Tibial artery (tissue), 4 donors: ENCODE measurements at regions not wholly inside any gene's neighbourhood (a gene's known extent, or its start where the extent isn't known, plus 50 kb on each side); places are given as distances from the start of the nearest gene placed in this dataset.

Experiments used
- DNase-seq, 2 donors: peaks; one replicate each; pipeline ENCODE4 v3.0.0-alpha.2; 2019
- H3K27ac ChIP-seq, 2 donors: fragments of 200-600 bp; sonication (generic) in 1 of 2; 1 replicate in 1 of 2; 2 replicates in 1 of 2; pipeline ENCODE4 v1.5.1; 2018 to 2019; ENCODE audit warnings: mild to moderate bottlenecking in 1 of 2
- H3K27me3 ChIP-seq, 2 donors: fragments of 200-600 bp; sonication (generic) in 1 of 2; one replicate each; pipeline versions ENCODE4 v1.5.1 to v1.6.0; 2016 to 2019
- H3K36me3 ChIP-seq, 3 donors: fragments of 200-600 bp; sonication (generic) in 2 of 3; one replicate each; pipeline ENCODE4 v1.5.1; 2016 to 2019; ENCODE audit warnings: mild to moderate bottlenecking in 2 of 3
- H3K4me1 ChIP-seq, 4 donors: fragments of 200-600 bp; sonication (generic) in 2 of 4; 1 replicate in 3 of 4; 2 replicates in 1 of 4; pipeline ENCODE4 v1.5.1; 2016 to 2019
- H3K4me3 ChIP-seq, 2 donors: fragments of 200-600 bp; sonication (generic) in 1 of 2; 1 replicate in 1 of 2; 2 replicates in 1 of 2; pipeline ENCODE4 v1.5.1; 2018 to 2019; ENCODE audit warnings: mild to moderate bottlenecking in 2 of 2
- H3K9me3 ChIP-seq, 3 donors: fragments of 200-600 bp; sonication (generic) in 1 of 3; one replicate each; pipeline ENCODE4 v1.5.1; 2016 to 2019
- intact Hi-C: fragments of 100-400 bp; cut with DNase I; formaldehyde crosslinking; loops from one replicate; pipeline ENCODE4 v1.15.0; 2023; ENCODE audit warnings: low total_unique reads
- TF ChIP-seq, protein P1 (sequence below), 2 experiments: fragments of 200-600 bp in 1 of 2; fragments of 450-650 bp in 1 of 2; IDR thresholded peaks; one replicate each; pipeline ENCODE4 v1.5.1; 2017 to 2019; ENCODE audit warnings: antibody characterized with exemption in 2 of 2, mild to moderate bottlenecking in 1 of 2, moderate library complexity in 1 of 2

DNA sequence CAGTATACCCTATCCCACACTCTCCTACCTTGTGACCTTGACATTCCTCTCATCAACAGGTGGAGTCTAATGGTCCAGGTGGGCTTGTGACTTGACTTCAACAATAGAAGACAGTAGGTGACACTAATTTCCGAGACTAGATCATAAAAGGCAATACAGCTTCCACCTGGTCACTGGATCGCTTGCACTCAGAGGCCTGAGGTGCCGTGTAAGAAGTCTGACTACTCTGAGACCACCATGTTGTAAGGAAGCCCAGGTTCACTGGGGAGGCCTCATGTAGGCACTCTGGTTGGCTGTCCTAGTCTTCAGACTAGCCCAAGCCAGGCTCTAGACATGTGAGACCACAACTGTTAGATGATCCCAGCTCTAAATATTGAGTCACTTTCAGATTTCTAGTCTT, 370.4 kb downstream of the MID1IP1 start:
- no peaks in the 10 kb centered on the region for H3K36me3 ChIP-seq
- TF ChIP-seq, protein P1, sequence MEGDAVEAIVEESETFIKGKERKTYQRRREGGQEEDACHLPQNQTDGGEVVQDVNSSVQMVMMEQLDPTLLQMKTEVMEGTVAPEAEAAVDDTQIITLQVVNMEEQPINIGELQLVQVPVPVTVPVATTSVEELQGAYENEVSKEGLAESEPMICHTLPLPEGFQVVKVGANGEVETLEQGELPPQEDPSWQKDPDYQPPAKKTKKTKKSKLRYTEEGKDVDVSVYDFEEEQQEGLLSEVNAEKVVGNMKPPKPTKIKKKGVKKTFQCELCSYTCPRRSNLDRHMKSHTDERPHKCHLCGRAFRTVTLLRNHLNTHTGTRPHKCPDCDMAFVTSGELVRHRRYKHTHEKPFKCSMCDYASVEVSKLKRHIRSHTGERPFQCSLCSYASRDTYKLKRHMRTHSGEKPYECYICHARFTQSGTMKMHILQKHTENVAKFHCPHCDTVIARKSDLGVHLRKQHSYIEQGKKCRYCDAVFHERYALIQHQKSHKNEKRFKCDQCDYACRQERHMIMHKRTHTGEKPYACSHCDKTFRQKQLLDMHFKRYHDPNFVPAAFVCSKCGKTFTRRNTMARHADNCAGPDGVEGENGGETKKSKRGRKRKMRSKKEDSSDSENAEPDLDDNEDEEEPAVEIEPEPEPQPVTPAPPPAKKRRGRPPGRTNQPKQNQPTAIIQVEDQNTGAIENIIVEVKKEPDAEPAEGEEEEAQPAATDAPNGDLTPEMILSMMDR (IDR thresholded peaks at IDR 0.05) = no peak
- no peaks in the 10 kb centered on the region for H3K9me3 ChIP-seq

DNA sequence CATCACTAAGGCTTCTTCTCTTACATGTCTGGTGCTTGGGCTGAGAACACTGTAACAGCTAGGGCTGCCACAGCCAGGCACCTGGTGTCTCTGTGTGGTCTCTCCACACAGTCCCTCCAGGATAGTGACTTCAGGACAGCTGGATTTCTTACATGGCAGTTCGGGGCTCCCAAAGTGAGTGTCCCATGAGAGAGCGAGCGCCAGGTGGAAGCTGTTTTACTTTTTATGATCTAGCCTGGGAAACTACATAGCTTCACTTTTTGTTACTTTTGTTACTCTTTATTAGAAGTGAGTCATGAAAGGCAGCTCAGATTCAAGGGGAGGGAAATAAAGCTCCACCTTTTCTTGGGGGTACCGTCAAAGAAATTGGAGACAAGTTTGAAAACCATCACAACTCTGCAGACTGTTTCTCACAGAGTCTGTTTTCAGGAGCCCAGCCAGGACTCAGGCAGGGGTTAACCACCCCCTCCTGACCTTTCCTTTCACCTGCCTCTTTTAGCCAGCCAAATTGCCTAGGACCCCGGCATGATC, 373.0 kb downstream of the MID1IP1 start:
- Histone ChIP-seq H3K4me1 (no peaks in the 10 kb centered on the region), H3K27me3 (no peaks in the 10 kb centered on the region), H3K4me3 (no peak overlapping the region), H3K9me3 (no peaks in the 10 kb centered on the region), H3K36me3 (no peaks in the 10 kb centered on the region), H3K27ac (no peak overlapping the region)
- DNase-seq = no peak
- TF ChIP-seq, protein P1 (IDR thresholded peaks at IDR 0.05) = no peak
- intact Hi-C loops = no loop called here

More for the DNA sequence above, 370.4 kb downstream of the MID1IP1 start:
- no peak for DNase-seq
- H3K4me1 ChIP-seq = no peaks in the 10 kb centered on the region
- intact Hi-C loops = no loop called here
- no peak overlapping the region for H3K27ac ChIP-seq
- H3K4me3 ChIP-seq = no peak overlapping the region
- no peaks in the 10 kb centered on the region for H3K27me3 ChIP-seq

DNA sequence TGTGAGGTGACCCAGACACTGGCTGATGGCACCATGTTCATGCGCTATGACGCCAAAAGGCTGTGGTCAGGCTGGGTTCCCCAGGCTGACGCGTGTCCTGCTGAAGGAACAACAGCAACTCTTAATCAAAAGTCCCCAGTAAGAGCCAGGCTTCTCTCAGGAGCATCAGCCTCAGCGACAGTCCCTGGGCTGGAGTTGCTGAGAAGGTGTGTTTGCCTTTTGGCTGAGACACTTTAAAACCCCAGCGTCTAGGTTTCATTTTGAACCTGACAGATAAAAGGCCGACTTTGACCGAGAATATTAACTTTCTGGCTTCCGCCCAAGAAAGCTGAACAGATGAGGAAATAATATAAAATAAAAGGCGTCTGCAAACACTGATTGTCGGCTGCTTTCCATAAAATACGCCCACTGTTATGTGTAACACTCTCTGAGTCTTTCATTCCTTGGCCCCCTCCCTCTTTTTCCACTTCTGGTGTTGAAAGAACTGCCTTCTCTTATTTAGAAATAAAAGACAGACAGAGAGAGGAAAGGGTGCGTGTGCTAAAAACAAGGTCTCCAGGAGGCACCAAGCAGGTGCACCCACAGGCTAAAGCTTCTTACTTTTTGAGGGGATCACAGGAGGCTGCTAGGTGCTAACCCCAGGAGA, 373.6 kb downstream of the MID1IP1 start:
- intact Hi-C loops = no loop called here
- DNase-seq = no peak

DNA sequence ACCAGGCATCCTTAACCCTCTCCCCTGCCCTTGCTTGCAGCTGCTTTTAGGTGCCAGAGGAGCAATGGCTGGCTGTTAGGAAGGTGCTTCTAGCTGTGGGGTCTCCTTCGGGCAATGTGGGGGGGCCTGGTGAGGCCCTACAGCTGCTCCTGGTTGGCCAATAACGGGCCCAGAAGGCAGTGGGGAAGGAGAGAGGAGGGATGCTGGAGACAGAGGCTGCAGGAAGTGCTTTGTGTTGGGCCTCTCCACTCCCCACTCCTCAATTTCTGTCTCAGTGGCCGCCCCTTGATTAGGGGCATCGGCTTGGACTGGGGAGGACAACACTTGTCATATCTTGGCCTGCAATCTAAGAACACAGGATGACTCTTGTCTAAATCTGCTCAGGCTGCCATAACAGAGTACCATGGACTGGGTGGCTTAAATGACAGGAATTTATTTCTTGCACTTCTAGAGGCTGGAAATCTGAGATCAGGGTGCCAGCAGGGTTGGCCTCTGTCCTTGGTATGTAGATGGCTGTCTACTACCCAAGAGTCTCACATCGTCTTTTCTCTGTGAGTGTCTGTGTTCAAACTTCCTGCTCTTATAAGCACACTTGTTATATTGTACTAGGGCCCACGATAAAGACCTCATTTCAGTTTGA, 374.3 kb downstream of the MID1IP1 start:
- TF ChIP-seq, protein P1 (IDR thresholded peaks at IDR 0.05) = no peak
- intact Hi-C loops = no loop called here
- H3K4me1 ChIP-seq = no peaks in the 10 kb centered on the region
- no peak overlapping the region for H3K27ac ChIP-seq
- H3K27me3 ChIP-seq = no peaks in the 10 kb centered on the region
- DNase-seq = no peak
- H3K4me3 ChIP-seq = no peak overlapping the region
- no peaks in the 10 kb centered on the region for H3K9me3 ChIP-seq
- no peaks in the 10 kb centered on the region for H3K36me3 ChIP-seq

More for the DNA sequence above, 373.6 kb downstream of the MID1IP1 start:
- H3K36me3 ChIP-seq = no peaks in the 10 kb centered on the region
- H3K4me3 ChIP-seq = no peak overlapping the region
- no peaks in the 10 kb centered on the region for H3K4me1 ChIP-seq
- TF ChIP-seq, protein P1 (IDR thresholded peaks at IDR 0.05) = no peak
- no peaks in the 10 kb centered on the region for H3K27me3 ChIP-seq
- H3K27ac ChIP-seq = no peak overlapping the region
- no peaks in the 10 kb centered on the region for H3K9me3 ChIP-seq

DNA sequence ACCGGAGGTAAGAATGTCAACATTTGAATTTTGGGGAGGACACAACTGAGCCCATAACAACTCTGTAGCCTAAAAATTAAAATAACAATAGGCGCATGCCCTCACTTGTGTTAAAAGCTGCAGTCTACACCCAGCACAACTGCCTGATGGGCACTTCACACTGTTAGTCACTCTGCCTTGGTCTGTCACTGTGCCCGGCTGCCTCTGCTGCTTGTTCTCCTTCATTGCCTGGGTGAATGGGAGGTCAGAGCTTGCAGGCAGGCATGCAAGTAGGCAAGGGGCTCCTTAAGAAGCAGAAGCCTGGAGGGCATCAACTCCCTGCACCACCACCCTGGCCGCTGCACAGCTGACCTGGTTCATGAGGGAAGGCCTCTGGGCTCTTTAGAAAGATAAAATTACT, 374.8 kb downstream of the MID1IP1 start:
- Histone ChIP-seq H3K9me3 (no peaks in the 10 kb centered on the region), H3K4me1 (no peaks in the 10 kb centered on the region), H3K4me3 (no peak overlapping the region), H3K27me3 (no peaks in the 10 kb centered on the region), H3K36me3 (no peaks in the 10 kb centered on the region), H3K27ac (no peak overlapping the region)
- DNase-seq = no peak
- intact Hi-C loops = no loop called here
- TF ChIP-seq, protein P1 (IDR thresholded peaks at IDR 0.05) = no peak
